RWPE2 (cell line): ENCODE measurements at regions not wholly inside any gene's neighbourhood (a gene's known extent, or its start where the extent isn't known, plus 50 kb on each side); places are given as distances from the start of the nearest gene placed in this dataset.
A peak's percentile ranks its signal among the peaks of the same experiment; 100 is the strongest.

ENCODE experiments used
- ATAC-seq: fragments of 200-7000 bp; cut with Tn5 transposase; 3 replicates; pipeline ENCODE4 v1.9.1; 2021; ENCODE audit warnings: low read depth
- DNase-seq: peaks from one replicate; pipeline ENCODE4 v3.0.0-alpha.2; 2020; ENCODE audit warnings: low spot score
- H3K27ac ChIP-seq: fragments of 450-650 bp; 2 replicates; pipeline ENCODE4 v1.5.1; 2017; ENCODE audit warnings: mild to moderate bottlenecking; ENCODE audit not compliant: poor library complexity, severe bottlenecking
- H3K27me3 ChIP-seq: fragments of 250-450 bp; sonication (Bioruptor Pico); 2 replicates; pipeline ENCODE4 v1.5.1; 2021; ENCODE audit warnings: mild to moderate bottlenecking, moderate library complexity; ENCODE audit not compliant: insufficient read depth, poor library complexity, severe bottlenecking
- H3K36me3 ChIP-seq: fragments of 250-450 bp; sonication (Bioruptor Pico); 2 replicates; pipeline ENCODE4 v1.5.1; 2020; ENCODE audit warnings: low read depth, mild to moderate bottlenecking, moderate library complexity
- H3K4me1 ChIP-seq: fragments of 250-450 bp; sonication (Bioruptor Pico); 2 replicates; pipeline ENCODE4 v1.5.1; 2021; ENCODE audit warnings: mild to moderate bottlenecking, moderate library complexity; ENCODE audit not compliant: insufficient read depth, poor library complexity, severe bottlenecking
- H3K4me3 ChIP-seq: fragments of 250-450 bp; sonication (Bioruptor Pico); 2 replicates; pipeline ENCODE4 v1.5.1; 2021; ENCODE audit warnings: mild to moderate bottlenecking, moderate library complexity; ENCODE audit not compliant: severe bottlenecking
- H3K9me3 ChIP-seq: fragments of 250-450 bp; sonication (Bioruptor Pico); 2 replicates; pipeline ENCODE4 v1.5.1; 2021; ENCODE audit warnings: mild to moderate bottlenecking, moderate library complexity; ENCODE audit not compliant: severe bottlenecking
- CTCF ChIP-seq: fragments of 450-650 bp; IDR thresholded peaks from one replicate; pipeline ENCODE4 v1.5.1; 2017; ENCODE audit warnings: mild to moderate bottlenecking, moderate library complexity; ENCODE audit not compliant: poor library complexity, severe bottlenecking

DNA sequence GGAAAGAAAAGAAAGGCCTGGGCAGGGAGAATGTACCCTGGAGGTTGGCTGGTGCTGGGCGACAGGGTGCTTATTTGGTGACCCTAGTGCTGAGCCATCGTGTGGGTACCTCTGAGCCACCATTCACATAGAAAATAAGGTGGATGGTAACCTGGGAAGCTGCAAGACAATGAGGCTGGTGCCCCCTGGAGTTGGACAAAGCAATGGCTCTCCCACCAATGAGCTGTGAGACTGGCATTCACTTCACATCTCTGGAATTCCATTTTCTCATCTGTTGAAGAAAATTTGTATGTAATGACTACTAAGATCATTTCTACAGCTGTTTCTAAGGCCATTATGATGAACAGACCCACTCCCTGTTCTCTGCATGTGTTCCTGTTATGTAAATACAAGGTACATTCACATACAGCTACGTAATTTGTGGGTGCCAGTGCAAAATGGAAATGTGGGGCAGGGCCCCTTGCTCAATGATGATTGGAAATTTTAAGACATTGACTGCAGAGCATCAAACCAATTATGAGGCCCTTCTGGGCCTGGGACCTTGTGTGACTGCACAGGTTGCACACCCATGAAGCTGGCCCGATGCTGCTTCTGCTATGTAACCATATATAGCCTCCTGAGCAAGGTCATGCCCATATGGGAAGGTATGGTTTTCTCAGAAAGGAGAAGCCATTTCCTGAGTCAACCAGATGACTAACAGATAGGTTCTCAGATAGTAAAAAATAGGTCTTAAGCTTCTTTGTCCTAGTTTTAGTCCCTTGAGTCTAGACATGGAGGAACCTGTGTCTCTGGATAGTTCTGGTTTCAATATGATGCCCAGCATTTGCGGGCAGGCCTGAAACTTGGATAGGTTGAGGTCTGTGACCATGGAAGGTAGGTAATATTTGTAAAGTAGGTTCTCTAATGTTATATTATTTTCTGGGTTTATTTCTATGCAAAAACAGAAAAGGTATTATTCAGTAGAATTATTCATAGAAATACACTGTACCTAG lies 63.4 kb upstream of the IGF1 start:
- Histone ChIP-seq H3K4me3 (no peak overlapping the region), H3K36me3 (no peaks in the 10 kb centered on the region), H3K27ac (no peak overlapping the region), H3K4me1 (no peaks in the 10 kb centered on the region), H3K27me3 (no peaks in the 10 kb centered on the region), H3K9me3 (no peaks in the 10 kb centered on the region)
- no peak for TF ChIP-seq CTCF
- ATAC-seq (no peak), DNase-seq (no peak)

GRCh38 chr12:102542816-102543440 lies 62.6 kb upstream of the IGF1 start:
- Histone ChIP-seq H3K4me1 (no peaks in the 10 kb centered on the region), H3K9me3 (no peaks in the 10 kb centered on the region), H3K36me3 (no peaks in the 10 kb centered on the region), H3K27ac (no peak overlapping the region), H3K27me3 (no peaks in the 10 kb centered on the region), H3K4me3 (no peak overlapping the region)
- TF ChIP-seq CTCF: no peak
- ATAC-seq (no peak), DNase-seq (no peak)

GRCh38 chr12:102540815-102541385 lies 60.5 kb upstream of the IGF1 start:
- Histone ChIP-seq H3K9me3 (no peaks in the 10 kb centered on the region), H3K4me3 (no peak overlapping the region), H3K4me1 (no peaks in the 10 kb centered on the region), H3K27me3 (no peaks in the 10 kb centered on the region), H3K36me3 (no peaks in the 10 kb centered on the region), H3K27ac (no peak overlapping the region)
- DNase-seq (no peak), ATAC-seq (no peak)
- TF ChIP-seq CTCF: no peak

DNA sequence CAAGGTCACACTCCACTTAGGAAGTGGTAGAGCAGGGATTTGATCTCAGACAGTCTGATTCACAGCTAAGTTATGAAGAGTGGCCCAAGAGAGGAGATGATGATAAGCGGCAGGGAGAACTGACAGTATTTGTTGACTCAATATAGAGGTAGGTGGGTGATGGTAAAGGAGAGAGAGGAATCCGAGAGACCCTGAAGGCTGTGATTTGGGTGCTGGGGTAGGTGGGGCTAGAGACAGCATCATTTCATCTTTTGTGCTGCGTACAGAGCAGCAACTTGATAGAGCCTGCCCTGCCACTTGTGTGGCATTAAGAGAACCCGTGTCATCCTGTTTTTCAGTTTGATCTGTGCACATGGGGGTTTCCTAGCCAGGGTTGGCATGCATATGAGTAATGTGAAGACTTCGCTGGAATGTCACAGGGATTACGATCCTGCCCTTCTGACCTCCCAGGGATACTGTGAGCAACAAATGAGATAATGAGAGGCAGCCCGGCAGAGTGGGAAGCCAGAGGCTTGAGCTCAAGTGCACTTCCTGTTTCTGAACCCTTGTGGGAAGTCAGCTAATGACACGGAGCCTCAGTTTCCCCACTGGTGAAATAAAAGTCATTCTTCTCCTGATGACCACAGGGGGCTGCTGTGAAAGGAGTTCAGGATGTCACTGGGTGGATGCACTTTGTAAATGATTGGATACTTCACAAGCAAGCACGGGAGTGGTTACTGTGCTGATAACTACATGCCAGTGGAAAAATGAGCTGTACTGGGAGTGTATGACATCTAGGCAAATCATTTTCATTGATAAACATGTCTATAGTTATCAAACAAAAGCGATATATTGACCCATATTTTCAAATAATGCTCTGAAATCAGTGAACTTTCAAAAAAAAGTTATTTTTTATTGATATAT lies 59.5 kb upstream of the IGF1 start:
- no peaks in the 10 kb centered on the region for H3K9me3 ChIP-seq
- H3K36me3 ChIP-seq: no peaks in the 10 kb centered on the region
- no peak for TF ChIP-seq CTCF
- ATAC-seq: peak; percentile 71
- no peak for DNase-seq
- no peaks in the 10 kb centered on the region for H3K27me3 ChIP-seq
- H3K4me3 ChIP-seq: no peak overlapping the region
- no peak overlapping the region for H3K27ac ChIP-seq
- H3K4me1 ChIP-seq: no peaks in the 10 kb centered on the region
